Duodenal mucosa (tissue), 2 donors: ENCODE measurements at regions not wholly inside any gene's neighbourhood (a gene's known extent, or its start where the extent isn't known, plus 50 kb on each side); places are given as distances from the start of the nearest gene placed in this dataset.

Source experiments
- H3K27ac ChIP-seq: one replicate; pipeline ENCODE4 v1.7.0; 2013; ENCODE audit warnings: low read depth, low read length
- H3K27me3 ChIP-seq, 2 donors: one replicate each; pipeline ENCODE4 v1.7.0; 2013; ENCODE audit warnings: low read length in 2 of 2, control low read depth in 1 of 2; ENCODE audit not compliant: insufficient read depth in 2 of 2, control insufficient read depth in 1 of 2
- H3K36me3 ChIP-seq, 2 donors: one replicate each; pipeline ENCODE4 v1.7.0; 2013; ENCODE audit warnings: low read length in 2 of 2, control low read depth in 1 of 2; ENCODE audit not compliant: insufficient read depth in 2 of 2, control insufficient read depth in 1 of 2
- H3K4me1 ChIP-seq, 2 donors: one replicate each; pipeline ENCODE4 v1.7.0; 2013; ENCODE audit warnings: low read length in 2 of 2, control low read depth in 1 of 2; ENCODE audit not compliant: insufficient read depth in 2 of 2, control insufficient read depth in 1 of 2
- H3K4me3 ChIP-seq, 2 donors: one replicate each; pipeline ENCODE4 v1.7.0; 2013; ENCODE audit warnings: low read length in 2 of 2, low read depth in 1 of 2
- H3K9ac ChIP-seq, 2 donors: one replicate each; pipeline ENCODE4 v1.7.0; 2013; ENCODE audit warnings: low read length in 2 of 2, low read depth in 1 of 2
- H3K9me3 ChIP-seq, 2 donors: one replicate each; pipeline ENCODE4 v1.7.0; 2013; ENCODE audit warnings: low read length in 2 of 2, control low read depth in 1 of 2; ENCODE audit not compliant: control insufficient read depth in 1 of 2

DNA sequence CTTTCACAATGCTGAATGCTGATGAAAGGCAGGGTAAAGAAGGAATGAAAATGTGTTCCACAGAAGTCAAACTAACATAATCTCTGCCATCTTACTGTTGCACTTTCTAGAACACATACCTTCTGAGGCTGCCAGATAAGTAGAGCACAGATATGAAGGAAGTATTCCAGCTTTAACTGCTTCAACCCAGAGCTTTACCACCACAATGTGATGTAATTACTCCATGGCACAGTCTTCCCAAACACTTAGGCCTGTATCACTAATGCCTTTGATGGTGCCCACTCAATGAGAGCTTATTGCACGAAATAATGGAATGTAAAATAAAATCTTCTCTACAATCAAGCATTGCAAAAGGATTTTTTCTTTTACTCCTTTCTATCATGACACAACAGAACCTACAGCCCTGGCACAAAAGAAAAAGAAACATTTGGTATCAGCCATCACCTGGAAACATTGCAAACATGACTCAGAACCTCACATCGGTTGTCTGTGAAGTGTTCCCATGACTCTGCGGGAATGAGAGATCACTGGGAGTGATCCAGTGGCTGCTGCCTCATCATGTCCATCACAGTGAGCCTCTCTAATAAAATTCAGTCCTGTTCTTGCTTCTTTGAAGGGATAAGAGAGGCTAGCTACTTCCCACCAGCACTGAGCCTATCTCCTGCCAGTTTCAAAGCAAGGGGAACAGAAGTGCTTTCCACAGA lies 385.8 kb downstream of the EFNA5 start:
- Histone ChIP-seq H3K9ac (no peak overlapping the region), H3K4me1 (peaks cover 0 to 2% of the 10 kb centered on the region in 2 donors)

DNA sequence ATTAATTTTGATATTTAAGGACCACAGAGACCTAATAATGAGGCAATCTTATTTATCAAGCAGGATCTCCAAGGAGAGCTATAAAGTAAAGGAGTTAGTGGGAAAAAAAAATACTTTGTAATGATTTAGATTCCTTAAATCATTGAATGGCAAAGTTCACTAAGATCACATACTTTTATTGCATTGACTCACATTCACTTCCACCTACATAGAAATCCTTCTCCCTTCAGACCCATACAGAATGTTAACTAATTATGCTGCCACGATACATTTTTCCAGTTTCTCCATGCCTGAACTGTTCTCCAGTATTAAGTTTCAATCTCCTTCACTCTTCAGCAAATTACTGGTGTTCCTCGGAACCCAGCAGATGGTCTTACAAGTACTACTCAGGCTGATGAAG lies 388.7 kb downstream of the EFNA5 start:
- H3K9ac ChIP-seq = no peak overlapping the region
- H3K27ac ChIP-seq = no peak overlapping the region
- H3K9me3 ChIP-seq = no peaks in the 10 kb centered on the region
- H3K27me3 ChIP-seq = no peaks in the 10 kb centered on the region
- H3K4me1 ChIP-seq = no peaks in the 10 kb centered on the region
- H3K4me3 ChIP-seq = no peak overlapping the region
- H3K36me3 ChIP-seq = no peaks in the 10 kb centered on the region

More for the DNA sequence above, 385.8 kb downstream of the EFNA5 start:
- H3K36me3 ChIP-seq = no peaks in the 10 kb centered on the region
- no peaks in the 10 kb centered on the region for H3K27me3 ChIP-seq
- H3K9me3 ChIP-seq = no peaks in the 10 kb centered on the region
- H3K27ac ChIP-seq = no peak overlapping the region
- H3K4me3 ChIP-seq = no peak overlapping the region

DNA sequence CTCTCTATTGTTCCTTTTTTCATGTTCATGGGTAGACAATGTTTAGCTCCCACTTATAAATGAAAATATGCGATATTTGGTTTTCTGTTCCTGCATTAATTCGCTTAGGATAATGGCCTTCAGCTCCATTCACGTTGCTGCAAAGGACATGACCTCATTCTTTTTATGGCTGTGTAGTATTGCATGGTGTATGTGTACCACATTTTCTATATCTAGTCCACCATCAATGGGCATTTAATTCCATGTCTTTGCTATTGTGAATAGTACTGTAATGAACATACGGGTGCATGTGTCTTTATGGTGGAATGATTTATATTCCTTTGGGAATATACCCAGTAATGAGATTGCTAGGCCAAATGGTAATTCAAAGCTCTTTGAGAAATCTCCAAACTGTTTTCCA lies 392.0 kb downstream of the EFNA5 start:
- Histone ChIP-seq H3K27me3 (no peaks in the 10 kb centered on the region), H3K36me3 (no peaks in the 10 kb centered on the region), H3K9me3 (no peaks in the 10 kb centered on the region), H3K4me1 (no peaks in the 10 kb centered on the region), H3K9ac (no peak overlapping the region), H3K4me3 (no peak overlapping the region), H3K27ac (no peak overlapping the region)

DNA sequence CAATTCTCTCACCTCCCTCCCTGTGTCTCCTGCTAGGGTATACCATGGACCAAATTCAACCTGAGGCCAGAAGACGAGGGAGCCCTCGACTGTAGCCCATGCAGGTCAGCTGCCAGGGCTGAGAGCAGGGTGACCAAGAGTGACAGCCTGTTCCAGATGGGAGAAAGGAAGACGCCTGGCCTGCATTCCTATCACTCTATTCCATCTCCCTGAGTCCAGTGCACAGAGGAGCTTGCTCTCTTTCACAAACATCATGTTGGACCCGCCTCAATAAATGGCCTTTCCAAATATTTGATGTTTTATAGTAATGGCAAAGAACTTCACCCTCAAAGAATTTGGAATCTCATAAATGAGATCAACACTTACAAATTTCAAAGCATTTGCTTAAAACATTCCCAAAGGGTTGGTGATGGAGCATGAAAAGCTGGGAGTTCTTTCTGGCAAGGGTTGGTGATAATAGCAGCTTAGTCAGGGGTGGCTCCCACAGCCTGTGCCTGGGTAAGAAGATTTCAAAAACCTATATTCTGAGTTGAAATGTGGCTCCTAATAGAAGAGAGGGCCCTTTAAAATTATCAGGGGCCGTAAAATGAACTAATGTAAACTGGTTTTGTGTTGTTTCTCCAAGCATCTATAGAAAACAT lies 393.1 kb downstream of the EFNA5 start:
- no peak overlapping the region for H3K27ac ChIP-seq
- H3K9me3 ChIP-seq = no peaks in the 10 kb centered on the region
- H3K4me1 ChIP-seq = no peaks in the 10 kb centered on the region
- H3K36me3 ChIP-seq = no peaks in the 10 kb centered on the region
- H3K4me3 ChIP-seq = no peak overlapping the region
- H3K27me3 ChIP-seq = no peaks in the 10 kb centered on the region
- no peak overlapping the region for H3K9ac ChIP-seq

DNA sequence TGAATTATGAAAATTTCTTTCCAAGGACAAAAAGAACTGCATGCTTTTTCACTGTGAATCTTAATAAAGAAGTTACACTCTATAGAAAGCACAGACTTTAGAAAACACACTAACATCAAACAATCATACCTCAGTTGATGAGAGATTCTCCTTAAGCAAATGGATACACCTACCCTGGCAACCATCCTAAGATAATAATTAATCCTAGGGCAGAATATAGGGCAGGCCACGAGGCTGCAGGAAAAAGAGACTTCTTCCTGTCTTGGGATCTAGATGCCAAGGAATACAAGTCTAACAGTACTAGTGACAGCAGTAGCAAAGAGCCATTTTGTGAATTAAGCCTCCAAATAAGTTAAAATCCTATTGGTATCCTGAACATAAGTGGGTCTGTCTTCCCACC lies 395.4 kb downstream of the EFNA5 start:
- H3K27ac ChIP-seq = no peak overlapping the region
- no peaks in the 10 kb centered on the region for H3K27me3 ChIP-seq
- no peak overlapping the region for H3K4me3 ChIP-seq
- H3K4me1 ChIP-seq = no peaks in the 10 kb centered on the region
- H3K36me3 ChIP-seq = no peaks in the 10 kb centered on the region
- H3K9me3 ChIP-seq = no peaks in the 10 kb centered on the region
- H3K9ac ChIP-seq = no peak overlapping the region

DNA sequence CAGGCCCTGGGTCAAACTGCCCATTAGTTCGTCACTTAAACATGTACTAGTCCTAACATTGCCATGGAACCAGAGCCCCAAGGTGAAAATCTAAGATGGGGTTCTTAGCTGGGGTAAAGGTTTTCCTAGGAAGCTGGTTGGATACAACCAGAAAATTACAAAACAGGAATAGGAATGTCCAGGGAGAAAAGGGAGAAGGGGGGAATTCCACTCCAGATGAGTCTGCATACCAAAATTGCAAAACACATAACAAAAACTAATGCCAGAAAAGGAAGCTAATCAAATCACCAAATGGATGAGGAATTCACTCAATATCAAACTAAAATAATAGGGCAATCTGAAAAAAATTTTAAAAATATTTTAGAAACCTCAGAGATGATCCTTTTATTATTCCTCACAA lies 396.2 kb downstream of the EFNA5 start:
- Histone ChIP-seq H3K9me3 (no peaks in the 10 kb centered on the region), H3K4me3 (no peak overlapping the region), H3K27ac (no peak overlapping the region), H3K9ac (no peak overlapping the region), H3K36me3 (no peaks in the 10 kb centered on the region), H3K4me1 (no peaks in the 10 kb centered on the region), H3K27me3 (no peaks in the 10 kb centered on the region)

DNA sequence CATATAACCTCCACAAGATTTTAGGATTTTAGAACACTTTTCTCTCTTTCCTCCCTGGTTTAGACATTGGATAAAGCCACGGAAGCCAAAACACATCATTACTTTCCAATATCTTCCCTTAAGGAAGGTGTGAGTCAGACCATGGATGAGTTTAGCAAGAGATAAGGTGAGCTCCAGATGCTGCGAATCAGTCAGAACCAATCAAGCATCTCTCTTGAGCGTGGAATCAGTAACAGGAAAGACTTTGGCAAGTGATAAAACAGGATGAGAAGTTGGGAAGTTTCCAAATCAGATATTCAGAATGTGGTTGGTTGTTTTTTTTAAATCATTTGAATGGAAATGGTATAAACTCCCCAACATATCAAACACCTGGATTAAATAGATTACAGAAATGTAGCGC lies 397.8 kb downstream of the EFNA5 start:
- no peak overlapping the region for H3K27ac ChIP-seq
- H3K4me1 ChIP-seq = no peaks in the 10 kb centered on the region
- no peak overlapping the region for H3K9ac ChIP-seq
- no peaks in the 10 kb centered on the region for H3K9me3 ChIP-seq
- H3K27me3 ChIP-seq = no peaks in the 10 kb centered on the region
- no peak overlapping the region for H3K4me3 ChIP-seq
- no peaks in the 10 kb centered on the region for H3K36me3 ChIP-seq

DNA sequence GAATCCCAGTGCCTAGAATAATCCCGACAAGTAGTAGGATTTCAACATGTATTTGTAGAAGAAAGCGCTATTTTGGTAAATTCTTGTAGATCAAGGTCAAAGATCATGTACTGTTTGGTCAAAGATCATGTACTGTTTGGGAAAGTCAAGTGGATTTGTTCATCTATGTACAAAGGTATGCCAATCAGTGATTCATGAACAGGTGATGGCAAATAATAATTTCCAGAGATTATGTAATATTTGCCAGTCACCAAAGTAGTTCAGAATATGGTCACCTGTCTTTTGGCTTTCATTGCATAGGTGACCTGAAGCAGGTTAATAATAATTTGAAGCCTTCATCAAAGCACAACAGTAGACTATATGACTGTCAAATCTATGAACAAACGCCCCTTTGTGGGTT lies 398.2 kb downstream of the EFNA5 start:
- no peaks in the 10 kb centered on the region for H3K27me3 ChIP-seq
- no peak overlapping the region for H3K9ac ChIP-seq
- no peak overlapping the region for H3K27ac ChIP-seq
- H3K4me1 ChIP-seq = no peaks in the 10 kb centered on the region
- H3K36me3 ChIP-seq = no peaks in the 10 kb centered on the region
- H3K4me3 ChIP-seq = no peak overlapping the region
- H3K9me3 ChIP-seq = no peaks in the 10 kb centered on the region

DNA sequence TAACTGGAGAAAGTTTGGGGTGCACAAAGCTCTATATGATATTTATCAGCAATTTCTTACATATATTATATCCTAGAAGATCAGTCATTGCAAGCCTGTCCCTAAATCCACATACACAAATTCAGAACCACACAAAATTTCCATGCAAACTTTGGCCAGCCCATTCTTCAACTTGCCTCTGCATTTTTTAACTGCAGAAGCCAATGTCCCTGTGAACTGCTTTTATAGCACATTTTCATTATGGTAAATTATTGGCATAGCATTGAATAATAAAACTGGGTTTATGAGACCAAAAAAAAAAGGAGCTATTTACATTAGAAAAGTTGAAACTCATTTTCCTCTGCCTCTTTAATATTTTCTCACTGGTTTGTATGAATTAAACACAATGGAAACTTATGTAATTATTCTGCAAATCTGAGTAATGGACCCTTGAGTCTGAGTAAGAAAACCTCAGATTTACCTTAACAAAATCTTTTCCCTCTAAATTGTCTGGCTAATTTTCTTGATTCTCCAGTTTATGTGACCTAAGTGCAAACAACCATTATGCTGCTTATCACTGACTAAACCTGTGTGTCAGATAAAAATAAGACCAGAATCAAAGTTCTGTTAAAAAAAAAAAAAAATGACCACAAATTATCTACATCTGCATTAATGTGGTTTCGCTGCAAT lies 398.9 kb downstream of the EFNA5 start:
- Histone ChIP-seq H3K9me3 (no peaks in the 10 kb centered on the region), H3K27me3 (no peaks in the 10 kb centered on the region), H3K36me3 (no peaks in the 10 kb centered on the region), H3K9ac (no peak overlapping the region), H3K27ac (no peak overlapping the region), H3K4me3 (no peak overlapping the region), H3K4me1 (no peaks in the 10 kb centered on the region)

DNA sequence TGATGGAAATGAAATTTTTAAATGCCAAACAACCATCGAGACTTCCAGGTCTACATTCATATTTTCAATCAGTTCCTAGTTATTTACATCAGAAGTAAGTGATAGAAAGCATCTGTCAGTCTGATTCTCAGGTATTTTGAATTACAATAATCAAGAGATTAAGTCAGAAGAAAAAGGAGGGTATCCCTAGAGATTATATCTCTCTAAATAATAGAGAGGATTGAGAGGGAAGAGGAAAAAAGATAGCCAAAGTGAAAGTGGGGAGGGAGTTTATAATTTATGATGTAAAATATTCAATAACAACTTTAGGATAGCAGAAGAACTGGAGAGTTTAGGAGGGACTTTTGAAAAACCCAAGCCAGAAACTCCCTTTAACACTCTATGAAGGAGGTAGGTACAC lies 400.2 kb downstream of the EFNA5 start:
- H3K4me1 ChIP-seq = no peaks in the 10 kb centered on the region
- no peaks in the 10 kb centered on the region for H3K36me3 ChIP-seq
- H3K4me3 ChIP-seq = no peak overlapping the region
- H3K9ac ChIP-seq = no peak overlapping the region
- no peaks in the 10 kb centered on the region for H3K27me3 ChIP-seq
- no peak overlapping the region for H3K27ac ChIP-seq
- no peaks in the 10 kb centered on the region for H3K9me3 ChIP-seq
